Prostate gland (tissue), 2 donors: ENCODE measurements at regions not wholly inside any gene's neighbourhood (a gene's known extent, or its start where the extent isn't known, plus 50 kb on each side); places are given as distances from the start of the nearest gene placed in this dataset.

Experiments
- DNase-seq: peaks from one replicate; pipeline ENCODE4 v3.0.0-alpha.2; 2019; ENCODE audit warnings: low spot score
- H3K27ac ChIP-seq, 2 donors: fragments of 200-600 bp; sonication (generic); 2 replicates each; pipeline ENCODE4 v1.5.1; 2017 to 2019
- H3K27me3 ChIP-seq: fragments of 200-600 bp; sonication (generic); replicated peaks from 2 replicates; pipeline ENCODE4 v1.5.1; 2019; ENCODE audit not compliant: insufficient read depth
- H3K36me3 ChIP-seq, 2 donors: fragments of 200-600 bp; sonication (generic); 1 replicate in 1 of 2; 2 replicates in 1 of 2; pipeline versions ENCODE4 v1.5.1 to v1.8.1; 2017 to 2019
- H3K4me1 ChIP-seq: fragments of 200-600 bp; sonication (generic); replicated peaks from 2 replicates; pipeline ENCODE4 v1.5.1; 2019
- H3K4me3 ChIP-seq, 2 donors: fragments of 200-600 bp; sonication (generic); 2 replicates each; pipeline ENCODE4 v1.5.1; 2017 to 2019
- H3K9me3 ChIP-seq: fragments of 200-600 bp; sonication (generic); 2 replicates; pipeline ENCODE4 v1.5.1; 2017
- POLR2A ChIP-seq: fragments of 450-650 bp; IDR thresholded peaks from one replicate; pipeline ENCODE4 v1.6.1; 2016; ENCODE audit warnings: antibody characterized with exemption, mild to moderate bottlenecking
- POLR2AphosphoS5 ChIP-seq: sonication (generic); formaldehyde crosslinking; IDR thresholded peaks from one replicate; pipeline ENCODE4 v1.6.1; 2017; ENCODE audit warnings: antibody characterized with exemption
- WGBS: methylation state at CpG from one replicate; pipeline ENCODE4 v1.1.5; 2018; 5-methylcytosine and 5-hydroxymethylcytosine counted together
- intact Hi-C: fragments of 100-400 bp; cut with DNase I; formaldehyde crosslinking; loops from one replicate; pipeline ENCODE4 v1.14.2; 2022
- TF ChIP-seq, protein P1 (sequence below), 4 experiments: fragments of 200-600 bp in 2 of 4; fragments of 450-650 bp in 2 of 4; sonication (generic) in 2 of 4; IDR thresholded peaks; 1 replicate in 3 of 4; 2 replicates in 1 of 4; pipeline ENCODE4 v1.5.1; 2016 to 2019; ENCODE audit warnings: antibody characterized with exemption in 4 of 4, mild to moderate bottlenecking in 2 of 4, moderate library complexity in 2 of 4

- intact Hi-C loops = no loop called here
- 100% methylated on average over 1 of the region's 1 CpG for WGBS
- DNase-seq = no peak
- H3K36me3 ChIP-seq = no peaks in the 10 kb centered on the region
- H3K9me3 ChIP-seq = no peaks in the 10 kb centered on the region
- H3K4me3 ChIP-seq = no peak overlapping the region
- no peaks in the 10 kb centered on the region for H3K27me3 ChIP-seq
- H3K4me1 ChIP-seq = no peaks in the 10 kb centered on the region
- TF ChIP-seq POLR2A (no peak), POLR2AphosphoS5 (no peak)
- TF ChIP-seq, protein P1, sequence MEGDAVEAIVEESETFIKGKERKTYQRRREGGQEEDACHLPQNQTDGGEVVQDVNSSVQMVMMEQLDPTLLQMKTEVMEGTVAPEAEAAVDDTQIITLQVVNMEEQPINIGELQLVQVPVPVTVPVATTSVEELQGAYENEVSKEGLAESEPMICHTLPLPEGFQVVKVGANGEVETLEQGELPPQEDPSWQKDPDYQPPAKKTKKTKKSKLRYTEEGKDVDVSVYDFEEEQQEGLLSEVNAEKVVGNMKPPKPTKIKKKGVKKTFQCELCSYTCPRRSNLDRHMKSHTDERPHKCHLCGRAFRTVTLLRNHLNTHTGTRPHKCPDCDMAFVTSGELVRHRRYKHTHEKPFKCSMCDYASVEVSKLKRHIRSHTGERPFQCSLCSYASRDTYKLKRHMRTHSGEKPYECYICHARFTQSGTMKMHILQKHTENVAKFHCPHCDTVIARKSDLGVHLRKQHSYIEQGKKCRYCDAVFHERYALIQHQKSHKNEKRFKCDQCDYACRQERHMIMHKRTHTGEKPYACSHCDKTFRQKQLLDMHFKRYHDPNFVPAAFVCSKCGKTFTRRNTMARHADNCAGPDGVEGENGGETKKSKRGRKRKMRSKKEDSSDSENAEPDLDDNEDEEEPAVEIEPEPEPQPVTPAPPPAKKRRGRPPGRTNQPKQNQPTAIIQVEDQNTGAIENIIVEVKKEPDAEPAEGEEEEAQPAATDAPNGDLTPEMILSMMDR (IDR thresholded peaks at IDR 0.05) = no peak
- no peak overlapping the region for H3K27ac ChIP-seq
These were observed 700.7 kb upstream of the GRAMD2B start for GRCh38 chr5:125722550-125722949.

GRCh38 chr5:125725691-125726090 lies 697.5 kb upstream of the GRAMD2B start:
- 67% methylated on average over 4 of the region's 4 CpGs for WGBS
- Histone ChIP-seq H3K27ac (no peak overlapping the region), H3K4me1 (no peaks in the 10 kb centered on the region), H3K36me3 (no peaks in the 10 kb centered on the region), H3K4me3 (no peak overlapping the region), H3K27me3 (no peaks in the 10 kb centered on the region), H3K9me3 (no peaks in the 10 kb centered on the region)
- DNase-seq = no peak
- intact Hi-C loops = no loop called here
- no peak for TF ChIP-seq POLR2AphosphoS5
- TF ChIP-seq POLR2A = no peak
- TF ChIP-seq, protein P1 (IDR thresholded peaks at IDR 0.05) = no peak

- WGBS = 96% methylated on average over 3 of the region's 3 CpGs
- no peak for TF ChIP-seq POLR2A
- TF ChIP-seq, protein P1 (IDR thresholded peaks at IDR 0.05) = no peak
- DNase-seq = no peak
- Histone ChIP-seq H3K4me1 (no peaks in the 10 kb centered on the region), H3K36me3 (no peaks in the 10 kb centered on the region), H3K27ac (no peak overlapping the region), H3K4me3 (no peak overlapping the region), H3K27me3 (no peaks in the 10 kb centered on the region), H3K9me3 (no peaks in the 10 kb centered on the region)
- intact Hi-C loops = no loop called here
These were observed 679.3 kb upstream of the GRAMD2B start for GRCh38 chr5:125743939-125744338.

DNA sequence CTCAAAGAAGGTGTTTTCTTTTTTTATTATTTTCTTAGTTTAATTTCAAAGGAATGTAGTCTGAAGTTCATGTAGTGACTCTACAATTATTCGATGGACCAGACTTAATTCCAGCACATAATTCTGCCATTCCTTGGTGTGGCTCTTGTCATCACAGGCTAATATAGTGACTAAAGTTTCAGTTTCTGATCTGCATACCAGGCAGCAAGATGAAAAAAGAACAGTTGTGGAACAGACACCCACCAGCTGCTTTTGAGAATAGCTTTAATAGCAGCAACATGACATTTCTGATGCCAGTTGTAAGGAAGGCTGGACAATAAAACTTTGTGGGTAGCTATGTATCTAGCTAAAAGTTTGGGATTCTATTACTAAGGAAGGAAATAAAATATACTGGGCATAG lies 676.3 kb upstream of the GRAMD2B start:
- TF ChIP-seq, protein P1 (IDR thresholded peaks at IDR 0.05) = no peak
- TF ChIP-seq POLR2A = no peak
- TF ChIP-seq POLR2AphosphoS5 = no peak
- DNase-seq = no peak
- H3K27ac ChIP-seq = no peak overlapping the region
- no peaks in the 10 kb centered on the region for H3K27me3 ChIP-seq
- no peaks in the 10 kb centered on the region for H3K36me3 ChIP-seq
- H3K4me3 ChIP-seq = no peak overlapping the region
- WGBS = 79% methylated on average over 1 of the region's 1 CpG
- H3K4me1 ChIP-seq = no peaks in the 10 kb centered on the region
- intact Hi-C loops = no loop called here
- no peaks in the 10 kb centered on the region for H3K9me3 ChIP-seq

DNA sequence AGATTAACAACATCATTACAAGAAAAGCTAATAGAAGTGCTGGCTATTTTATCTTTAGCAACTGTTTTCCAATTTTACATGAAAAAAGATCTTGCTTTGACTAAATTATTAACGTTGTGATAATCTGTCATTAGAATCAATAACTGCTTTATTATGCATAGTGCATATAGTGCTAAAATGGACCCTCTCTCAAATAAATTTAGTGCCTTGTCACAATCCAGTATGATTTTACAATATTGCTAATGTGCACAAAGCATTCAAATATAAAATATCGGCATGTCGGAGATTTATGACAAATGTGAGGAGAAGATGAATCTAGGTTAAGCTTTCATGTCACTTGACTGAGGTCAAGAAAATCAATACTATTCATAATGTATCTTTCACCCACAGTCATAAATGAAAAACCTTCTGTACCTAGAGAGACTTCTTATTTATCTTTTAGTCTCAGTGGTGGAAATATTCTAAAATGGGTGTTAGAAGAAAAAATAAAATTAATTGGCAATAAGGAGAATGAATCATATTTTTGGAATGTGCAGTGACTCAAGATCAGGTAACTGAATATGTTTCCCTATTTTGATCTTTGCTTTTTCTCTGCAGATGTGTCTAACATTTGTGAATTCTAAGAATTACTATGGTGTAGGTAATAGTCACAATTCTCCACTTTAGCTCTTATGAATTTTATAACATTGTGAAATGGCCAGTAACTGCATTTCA lies 672.9 kb upstream of the GRAMD2B start:
- H3K4me1 ChIP-seq = no peaks in the 10 kb centered on the region
- WGBS = 90% methylated on average over 3 of the region's 3 CpGs
- H3K9me3 ChIP-seq = no peaks in the 10 kb centered on the region
- no peak overlapping the region for H3K27ac ChIP-seq
- no peak overlapping the region for H3K4me3 ChIP-seq
- no peak for TF ChIP-seq POLR2AphosphoS5
- TF ChIP-seq, protein P1 (IDR thresholded peaks at IDR 0.05) = no peak
- no peak for TF ChIP-seq POLR2A
- intact Hi-C loops = no loop called here
- H3K36me3 ChIP-seq = no peaks in the 10 kb centered on the region
- DNase-seq = no peak
- H3K27me3 ChIP-seq = no peaks in the 10 kb centered on the region
